Left forelimb (tissue), 1 donor: ENCODE measurements at regions not wholly inside any gene's neighbourhood (a gene's known extent, or its start where the extent isn't known, plus 50 kb on each side); places are given as distances from the start of the nearest gene placed in this dataset.
A peak's percentile ranks its signal among the peaks of the same experiment; 100 is the strongest.

ENCODE experiments used
- DNase-seq: peaks from one replicate; pipeline ENCODE4 v3.0.0-alpha.2; 2018; ENCODE audit warnings: low spot score

DNA sequence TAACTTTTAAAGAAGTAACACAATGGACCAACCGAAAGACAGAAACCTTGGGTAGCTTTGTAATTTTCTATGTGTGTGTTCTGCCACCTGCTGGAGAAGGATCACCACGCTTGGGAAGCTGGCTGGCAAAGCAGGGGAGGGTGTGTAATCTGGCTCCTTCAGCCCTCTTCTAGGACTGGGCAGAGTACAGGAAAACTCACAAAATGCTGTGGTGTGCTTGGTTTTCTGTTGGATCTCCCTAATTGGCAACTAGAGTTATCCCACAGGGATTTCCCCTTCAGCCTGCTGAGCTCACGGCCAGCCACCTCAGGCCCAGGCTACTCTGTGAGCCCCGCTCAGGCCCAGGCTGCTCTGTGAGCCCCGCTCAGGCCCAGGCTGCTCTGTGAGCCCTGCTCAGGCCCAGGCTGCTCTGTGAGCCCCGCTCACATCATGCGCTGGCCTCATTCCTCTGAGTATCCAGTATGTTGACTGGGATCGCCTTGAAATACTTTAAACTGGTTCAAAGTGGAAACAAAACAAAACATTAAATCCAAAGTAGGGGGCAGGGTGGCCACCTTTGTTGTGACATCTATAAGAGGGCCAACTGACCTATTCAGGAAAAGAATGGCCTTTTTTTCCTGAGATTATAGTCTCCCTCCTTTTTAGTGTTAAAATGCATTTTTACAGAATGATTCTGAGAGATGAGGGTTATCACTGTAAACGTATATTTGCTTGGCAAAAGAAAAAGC lies 52.0 kb upstream of the RNU6-8 start:
- peak; percentile 79 for DNase-seq

DNA sequence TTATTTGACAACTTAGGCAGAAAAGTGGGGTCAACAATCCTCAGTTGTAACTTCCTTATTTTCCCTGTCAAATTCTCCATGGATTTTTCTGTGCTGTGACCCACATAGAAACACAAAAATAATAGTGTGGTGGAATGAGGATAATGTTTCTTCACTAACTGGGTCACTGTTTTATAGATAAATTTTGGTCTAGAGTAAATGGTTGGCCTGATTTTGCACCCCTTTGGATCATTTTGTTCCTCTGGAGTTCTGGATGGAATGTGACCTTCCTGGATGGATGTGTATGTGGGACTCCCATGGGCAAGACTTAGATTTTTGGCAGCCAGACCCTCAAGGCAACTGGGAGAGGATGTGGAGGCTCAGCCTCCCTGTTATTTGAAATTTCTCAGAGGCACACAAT lies 52.7 kb upstream of the RNU6-8 start:
- no peak for DNase-seq

- no peak for DNase-seq
Observed at GRCh38 chr14:32256576-32256975, 53.5 kb upstream of the RNU6-8 start.

GRCh38 chr14:32258336-32258993 lies 55.4 kb upstream of the RNU6-8 start:
- DNase-seq: no peak

GRCh38 chr14:32259368-32260013 lies 56.4 kb upstream of the RNU6-8 start:
- no peak for DNase-seq

DNA sequence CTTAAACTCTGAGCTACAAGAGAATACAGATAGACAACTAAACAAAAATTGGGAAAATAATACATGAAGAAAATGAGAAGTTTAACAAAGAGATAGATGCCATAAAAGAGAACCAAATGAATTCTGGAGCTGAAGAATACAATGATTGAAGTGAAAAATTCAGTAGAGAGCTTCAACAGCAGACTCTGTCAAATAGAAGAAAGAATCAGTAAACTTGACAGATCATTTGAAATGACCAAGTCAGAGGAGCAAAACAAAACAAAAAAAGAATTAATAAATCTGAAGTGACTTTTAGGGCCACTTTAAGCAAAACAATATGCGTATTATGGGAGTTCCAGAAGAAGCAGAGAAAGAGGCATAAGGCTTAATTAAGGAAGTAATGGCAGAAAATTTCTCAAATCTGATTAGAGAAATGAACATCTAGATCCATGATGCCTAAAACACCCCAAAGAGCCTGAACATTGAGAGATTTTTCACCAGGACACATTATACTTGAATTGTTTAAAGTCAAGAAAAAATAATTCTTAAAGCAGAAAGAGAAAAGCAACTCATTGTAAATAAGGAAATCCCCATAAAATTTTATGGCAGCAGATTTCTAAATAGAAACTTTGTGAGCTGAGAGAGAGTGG lies 61.0 kb upstream of the RNU6-8 start:
- DNase-seq: no peak

DNA sequence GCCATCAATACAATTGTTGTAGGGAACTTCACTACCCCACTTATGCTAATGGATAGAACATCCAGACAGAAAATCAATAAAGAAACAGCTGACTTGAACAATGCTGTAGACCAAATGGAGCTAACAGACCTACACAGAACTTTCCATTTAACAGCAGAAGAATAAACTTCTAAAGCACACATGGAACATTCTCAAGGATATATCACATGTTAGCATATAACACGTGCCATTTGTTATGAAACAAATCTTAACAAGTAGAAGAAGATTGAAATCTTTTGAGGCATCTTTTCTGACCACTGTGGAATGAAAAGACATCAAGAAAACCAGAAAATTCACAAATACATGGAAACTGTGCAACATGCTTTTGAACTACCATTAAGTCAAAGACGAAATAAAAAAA lies 62.5 kb upstream of the RNU6-8 start:
- DNase-seq: no peak

DNA sequence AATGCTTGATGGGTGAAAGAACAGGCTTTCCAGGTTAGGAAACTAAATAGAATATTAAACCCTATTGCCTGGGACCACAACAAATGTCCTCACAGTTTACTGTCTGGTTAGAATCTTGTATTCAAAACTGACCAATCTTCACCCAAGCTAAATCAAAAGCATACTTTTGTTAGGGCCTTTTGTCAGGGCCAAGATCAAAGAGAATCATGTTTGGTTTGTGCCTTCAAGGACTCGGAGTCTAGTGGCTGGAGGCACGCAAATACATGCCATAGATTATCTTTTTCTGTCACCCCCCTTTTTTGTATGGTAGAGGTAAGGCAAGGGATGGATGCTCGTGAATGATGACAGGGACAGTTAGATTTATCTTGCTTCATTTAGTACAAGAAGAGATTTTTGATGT lies 51.1 kb upstream of the AKAP6 start:
- DNase-seq: no peak
